Stimulated activated CD4-positive, alpha-beta T cell treated with anti-CD3 and anti-CD28 coated beads, Interleukin-2, amount 100 ng/mL, for 4 hours (primary cell): ENCODE measurements at regions not wholly inside any gene's neighbourhood (a gene's known extent, or its start where the extent isn't known, plus 50 kb on each side); places are given as distances from the start of the nearest gene placed in this dataset.

Experiments used
- DNase-seq: peaks from one replicate; pipeline ENCODE4 v3.0.0-alpha.2; 2020; ENCODE audit warnings: low read depth

DNA sequence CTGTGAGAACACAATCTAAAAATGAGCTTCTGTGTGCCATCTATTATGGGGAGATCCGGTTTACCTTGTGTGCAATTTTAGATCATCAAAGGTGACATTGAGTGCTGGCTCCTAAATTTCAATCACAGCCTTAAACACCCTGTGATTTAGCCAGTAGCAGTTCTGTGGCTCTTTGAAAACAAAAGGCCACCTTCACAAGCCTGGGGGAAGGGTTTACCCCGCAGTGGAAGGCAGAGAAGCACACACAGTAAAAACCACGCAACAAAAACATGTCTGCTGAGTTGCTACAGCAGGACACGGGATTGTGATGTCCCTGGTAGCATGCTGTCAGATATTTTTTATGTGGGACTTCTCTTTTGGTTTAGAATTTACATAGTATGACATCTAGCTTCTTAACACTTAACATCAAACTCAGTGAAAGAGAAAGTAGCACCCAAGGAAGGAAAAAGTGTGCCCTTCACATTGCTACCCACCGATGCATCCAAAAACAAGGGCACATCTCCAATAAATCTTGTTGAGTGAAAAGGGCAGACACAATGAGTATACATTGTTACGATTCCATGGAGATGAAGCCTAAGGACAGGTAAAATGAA lies 56.1 kb upstream of the RNF152 start:
- DNase-seq, result no peak

- DNase-seq, result no peak
Measured at GRCh38 chr18:61948281-61948741, 55.5 kb upstream of the RNF152 start.

DNA sequence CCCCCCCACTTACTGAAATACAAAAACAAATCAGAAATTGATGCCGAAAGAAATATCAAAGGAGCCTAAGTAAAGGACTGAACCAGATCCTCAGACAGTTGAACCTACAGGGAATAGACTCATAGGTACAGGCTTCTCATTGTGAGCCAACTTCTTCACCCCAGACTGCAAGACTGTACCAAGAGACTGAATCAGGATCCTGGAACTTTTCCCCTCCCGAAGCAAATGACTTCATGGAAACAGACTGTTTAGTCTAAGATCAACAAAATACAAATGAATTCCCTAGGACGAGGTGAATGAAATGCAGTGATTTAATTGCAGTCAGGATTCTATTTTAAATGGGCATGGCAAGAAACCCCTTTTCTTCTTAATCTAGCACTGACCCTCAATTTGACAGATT lies 53.6 kb upstream of the RNF152 start:
- no peak for DNase-seq

DNA sequence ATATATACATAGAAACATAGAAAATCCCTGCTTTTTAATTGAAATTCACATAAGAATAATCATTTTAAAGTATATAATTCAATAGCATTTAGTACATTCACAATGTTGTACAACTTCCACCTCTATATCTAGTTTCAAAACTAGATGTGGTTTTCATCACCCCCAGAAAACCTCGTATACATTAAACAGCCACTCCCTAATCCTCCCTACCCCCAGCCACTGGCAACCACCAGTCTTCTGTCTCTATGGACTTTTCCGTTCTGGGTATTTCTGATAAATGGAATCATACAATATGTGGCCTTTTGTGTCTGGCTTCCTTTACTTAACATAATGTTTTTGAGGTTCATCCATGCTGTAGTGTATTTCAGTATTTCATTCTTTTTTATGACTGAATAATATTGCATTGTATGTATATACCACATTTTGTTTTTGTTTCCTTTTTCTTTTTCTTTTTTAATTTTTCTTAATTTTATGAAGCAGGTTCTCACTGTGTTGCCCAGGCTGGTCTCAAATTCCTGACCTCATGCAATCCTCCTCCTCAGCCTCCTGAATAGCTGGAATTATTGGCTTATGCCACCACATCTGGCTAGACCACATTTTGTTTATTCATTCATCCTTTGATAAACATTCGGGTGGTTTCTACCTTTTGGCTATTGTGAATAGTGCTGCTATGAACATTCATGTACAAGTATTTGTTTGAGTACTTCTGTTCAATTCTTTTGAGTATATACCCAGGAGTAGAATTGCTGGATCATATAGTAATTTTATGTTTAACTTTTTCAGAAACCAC lies 50.6 kb upstream of the RNF152 start:
- DNase-seq, result no peak
